K562 (cell line): ENCODE measurements at regions not wholly inside any gene's neighbourhood (a gene's known extent, or its start where the extent isn't known, plus 50 kb on each side); places are given as distances from the start of the nearest gene placed in this dataset.

Source experiments
- ATAC-seq: fragments of 200-7000 bp; cut with Tn5 transposase; 3 replicates; pipeline ENCODE4 v1.9.1; 2020; ENCODE audit warnings: moderate library complexity
- BruUV-seq: library from RNA; stranded (reverse); fragments of 400-500 nt; replicated peaks from 2 replicates; lab custom pipeline; 2021; lab: Mats Ljungman, UMichigan
- CTCF ChIA-PET: fragments of 300-600 bp; formaldehyde crosslinking; extraction: SDS; loops from one replicate; lab custom pipeline; 2021; ENCODE audit warnings: low intra/inter-chr PET ratio; lab: Yijun Ruan, JAX
- POLR2A ChIA-PET: fragments of 300-600, 350-650 bp; sonication (Branson Sonifier 250); formaldehyde crosslinking; extraction: SDS; loops from one replicate; lab custom pipeline; 2021; ENCODE audit warnings: antibody characterized with exemption, inconsistent platforms; lab: Yijun Ruan, JAX
- DNase-seq, 4 experiments: peaks; one replicate each; pipeline versions ENCODE4 v3.0.0 to v3.0.0-alpha.2; 2011 to 2018; ENCODE audit warnings: low spot score in 3 of 4, mixed read lengths in 3 of 4; ENCODE audit errors: extremely low read depth in 1 of 4
- FAIRE-seq: peaks from 2 replicates; lab custom pipeline; 2011; peaks lifted over from hg19 to GRCh38; lab: Jason Lieb, UNC
- H2AFZ ChIP-seq: 2 replicates; pipeline ENCODE4 v1.6.0; 2011; ENCODE audit warnings: low read depth, low read length, control low read depth, inconsistent platforms
- H3K27ac ChIP-seq: fragments of 200-600 bp; 3 replicates; pipeline ENCODE4 v1.8.0; 2011; ENCODE audit warnings: low read depth, mild to moderate bottlenecking, control low read depth, inconsistent platforms, low read length, moderate library complexity, mixed read lengths; ENCODE audit errors: extremely low read depth
- H3K27me3 ChIP-seq, 2 experiments: fragments of 300-600 bp in 1 of 2; 2 replicates in 1 of 2; 3 replicates in 1 of 2; pipeline versions ENCODE4 v1.6.0 to v1.8.0; 2011; ENCODE audit warnings: inconsistent platforms in 2 of 2, low read length in 2 of 2, mild to moderate bottlenecking in 1 of 2, mixed read lengths in 1 of 2, moderate library complexity in 1 of 2; ENCODE audit not compliant: control insufficient read depth in 2 of 2, insufficient read depth in 2 of 2
- H3K36me3 ChIP-seq: fragments of 300-600 bp; 3 replicates; pipeline ENCODE4 v1.8.0; 2011; ENCODE audit warnings: mild to moderate bottlenecking, low read length, inconsistent platforms; ENCODE audit not compliant: control insufficient read depth, insufficient read depth
- H3K4me1 ChIP-seq, 2 experiments: fragments of 200-600 bp in 1 of 2; replicated peaks in 1 of 2; 2 replicates in 1 of 2; 3 replicates in 1 of 2; pipeline versions ENCODE4 v1.5.1 to v1.8.0; 2011; ENCODE audit warnings: inconsistent platforms in 2 of 2, low read length in 2 of 2, mild to moderate bottlenecking in 1 of 2, mixed read lengths in 1 of 2, moderate library complexity in 1 of 2; ENCODE audit not compliant: control insufficient read depth in 2 of 2, insufficient read depth in 2 of 2
- H3K4me2 ChIP-seq: 2 replicates; pipeline ENCODE4 v1.6.1; 2011; ENCODE audit warnings: low read length, control low read depth, inconsistent platforms, mixed read lengths; ENCODE audit not compliant: insufficient read depth
- H3K4me3 ChIP-seq: fragments of 200-600 bp; sonication (generic), shearing (Covaris generic); 2 replicates; pipeline ENCODE4 v1.5.1; 2016; ENCODE audit warnings: control low read depth, inconsistent platforms
- H3K79me2 ChIP-seq: fragments of 200-600 bp; 3 replicates; pipeline ENCODE4 v1.8.0; 2011; ENCODE audit warnings: low read length, inconsistent platforms; ENCODE audit not compliant: control insufficient read depth, insufficient read depth
- H3K9ac ChIP-seq, 2 experiments: 2 replicates each; pipeline versions ENCODE4 v1.6.0 to v1.6.1; 2011; ENCODE audit warnings: low read depth in 2 of 2, low read length in 2 of 2, control low read depth in 1 of 2, inconsistent platforms in 1 of 2, mild to moderate bottlenecking in 1 of 2, mixed read lengths in 1 of 2; ENCODE audit not compliant: insufficient read depth in 1 of 2
- H3K9me1 ChIP-seq: one replicate; pipeline ENCODE4 v1.6.0; 2011; ENCODE audit warnings: inconsistent platforms, mild to moderate bottlenecking, low read length, moderate library complexity; ENCODE audit not compliant: control insufficient read depth, insufficient read depth
- H3K9me3 ChIP-seq: replicated peaks from 2 replicates; pipeline ENCODE4 v1.5.1; 2011; ENCODE audit warnings: low read depth, low read length, inconsistent platforms; ENCODE audit not compliant: control insufficient read depth, insufficient read depth
- H4K20me1 ChIP-seq: replicated peaks from 2 replicates; pipeline ENCODE4 v1.6.1; 2011; ENCODE audit warnings: low read length, inconsistent platforms, mixed read lengths; ENCODE audit not compliant: control insufficient read depth, insufficient read depth
- CBFA2T2 ChIP-seq: fragments of 450-650 bp; conservative IDR thresholded peaks from 2 replicates; pipeline ENCODE4 v1.6.1; 2017; ENCODE audit warnings: mild to moderate bottlenecking
- COPS2 ChIP-seq: fragments of 450-650 bp; conservative IDR thresholded peaks from 2 replicates; pipeline ENCODE4 v1.6.1; 2016; ENCODE audit warnings: mild to moderate bottlenecking, moderate library complexity
- ETV6 ChIP-seq, 3 experiments: fragments of 150-350 bp in 1 of 3; sonication (generic) in 1 of 3; formaldehyde crosslinking in 1 of 3; IDR thresholded peaks; 2 replicates each; pipeline versions ENCODE4 v1.6.1 to v1.8.0; 2014 to 2022; ENCODE audit warnings: borderline replicate concordance in 2 of 3, low read depth in 2 of 3, antibody characterized with exemption in 1 of 3, low read length in 1 of 3, mild to moderate bottlenecking in 1 of 3, missing genetic modification reagents in 1 of 3
- HDAC2 ChIP-seq: fragments of 450-650 bp; IDR thresholded peaks from 2 replicates; pipeline ENCODE4 v1.6.1; 2016; ENCODE audit warnings: mild to moderate bottlenecking
- NCOA2 ChIP-seq, 2 experiments: fragments of 450-650 bp; IDR thresholded peaks; 2 replicates each; pipeline ENCODE4 v1.6.1; 2018; ENCODE audit warnings: mild to moderate bottlenecking in 2 of 2, moderate library complexity in 1 of 2; ENCODE audit not compliant: partially characterized antibody in 2 of 2
- NR0B1 ChIP-seq: fragments of 450-650 bp; IDR thresholded peaks from one replicate; pipeline ENCODE4 v1.6.1; 2018; ENCODE audit warnings: mild to moderate bottlenecking, moderate library complexity; ENCODE audit not compliant: partially characterized antibody
- NR4A1 ChIP-seq, 2 experiments: fragments of 250-450 bp in 1 of 2; fragments of 450-650 bp in 1 of 2; sonication (Bioruptor Pico) in 1 of 2; IDR thresholded peaks; 2 replicates each; pipeline versions ENCODE4 v1.4.0 to v1.6.1; 2016 to 2020; ENCODE audit warnings: mild to moderate bottlenecking in 2 of 2, missing compliant biosample characterization in 1 of 2, missing genetic modification characterization in 1 of 2, moderate library complexity in 1 of 2
- SMC3 ChIP-seq: conservative IDR thresholded peaks from 2 replicates; pipeline ENCODE4 v1.6.1; 2011; ENCODE audit warnings: low read depth, low read length, improper control_type of control experiment; ENCODE audit not compliant: insufficient read depth
- SNIP1 ChIP-seq: fragments of 450-650 bp; IDR thresholded peaks from 2 replicates; pipeline ENCODE4 v1.7.1; 2017; ENCODE audit warnings: low read depth, mild to moderate bottlenecking
- SPI1 ChIP-seq: IDR thresholded peaks from 2 replicates; pipeline ENCODE4 v1.6.1; 2011; ENCODE audit warnings: low read depth, low read length, control low read depth, borderline replicate concordance
- TEAD2 ChIP-seq: fragments of 450-650 bp; IDR thresholded peaks from 2 replicates; pipeline ENCODE4 v1.6.1; 2016; ENCODE audit warnings: missing genetic modification characterization, control low read depth, missing compliant biosample characterization
- THRAP3 ChIP-seq: fragments of 450-650 bp; IDR thresholded peaks from 2 replicates; pipeline ENCODE4 v1.6.1; 2016; ENCODE audit warnings: mild to moderate bottlenecking, inconsistent platforms, borderline replicate concordance
- TSHZ1 ChIP-seq: fragments of 250-450 bp; sonication (Bioruptor Pico); IDR thresholded peaks from 2 replicates; pipeline ENCODE4 v1.4.0; 2020; ENCODE audit warnings: mild to moderate bottlenecking, moderate library complexity
- ZNF347 ChIP-seq: fragments of 450-650 bp; formaldehyde crosslinking; IDR thresholded peaks from 2 replicates; pipeline ENCODE4 v1.4.0; 2020; ENCODE audit warnings: low read depth, mild to moderate bottlenecking, moderate library complexity
- ZNF354B ChIP-seq: fragments of 250-450 bp; sonication (Bioruptor Pico); IDR thresholded peaks from 2 replicates; pipeline ENCODE4 v1.4.0; 2020
- ZNF785 ChIP-seq: fragments of 250-450 bp; sonication (Bioruptor Pico); IDR thresholded peaks from 2 replicates; pipeline ENCODE4 v1.4.0; 2020; ENCODE audit warnings: mild to moderate bottlenecking
- WGBS: fragments of 100-300 bp; shearing (Covaris generic); methylation state at CpG from one replicate; pipeline ENCODE4 v1.1.6; 2016; ENCODE audit warnings: low coverage, mixed read lengths; ENCODE audit not compliant: insufficient coverage; ENCODE audit errors: missing lambda C conversion rate; 5-methylcytosine and 5-hydroxymethylcytosine counted together
- in situ Hi-C: fragments of 300-500 bp; cut with MboI; formaldehyde crosslinking; loops from 4 replicates; pipeline ENCODE4 v1.15.0; 2018; ENCODE audit warnings: inconsistent platforms, mixed read lengths
- intact Hi-C: fragments of 100-400 bp; cut with micrococcal nuclease; formaldehyde crosslinking; loops from 2 replicates; pipeline ENCODE4 v1.14.2; 2022

DNA sequence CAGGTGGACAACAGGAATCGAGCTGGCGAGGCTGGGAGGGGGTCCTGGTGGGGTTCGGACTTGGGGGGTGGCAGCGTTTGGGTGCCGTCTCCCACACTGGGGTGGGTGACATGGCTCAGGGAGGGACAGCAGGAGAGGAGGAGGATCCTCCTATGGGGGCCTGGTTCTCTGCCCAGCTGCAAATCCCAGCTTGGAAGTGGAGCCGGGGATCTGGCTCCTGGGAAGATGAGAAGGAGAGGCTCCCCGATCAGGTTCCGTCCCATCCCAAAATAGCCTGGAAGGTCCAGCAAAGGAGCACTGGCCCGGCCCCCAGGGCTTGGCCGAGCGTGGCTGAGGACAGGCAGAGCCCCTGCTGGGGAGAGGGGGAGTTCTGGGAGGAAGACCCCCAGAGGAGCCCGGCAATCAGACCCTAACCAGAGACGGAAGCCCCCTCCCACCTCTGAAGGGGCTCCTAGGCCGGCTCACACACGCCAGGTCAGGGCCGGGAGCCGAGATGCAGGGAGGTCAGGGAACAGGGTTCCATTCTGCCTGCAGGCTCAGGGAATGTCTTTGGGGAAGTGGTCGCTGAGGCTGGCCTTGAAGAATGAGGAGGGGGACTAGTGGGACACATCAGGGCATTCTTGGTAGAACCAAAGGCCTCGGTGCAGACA, 143.7 kb downstream of the ENGASE start:
- Histone ChIP-seq H2AFZ (no peak overlapping the region), H3K9ac (no peak overlapping the region), H3K79me2 (no peaks in the 10 kb centered on the region), H3K36me3 (no peaks in the 10 kb centered on the region), H3K27me3 (peaks cover 8 to 77% of the 10 kb centered on the region in 2 experiments), H3K4me3 (no peak overlapping the region), H3K27ac (no peak overlapping the region), H3K4me2 (no peak overlapping the region), H4K20me1 (peaks cover 7% of the 10 kb centered on the region; the same call in 1 of the 2 replicates), H3K4me1 (peaks cover 0 to 7% of the 10 kb centered on the region in 2 experiments; a peak in 2 of 5 replicates), H3K9me3 (no peaks in the 10 kb centered on the region), H3K9me1 (no peaks in the 10 kb centered on the region)
- FAIRE-seq (no peak), DNase-seq (no peak), ATAC-seq (no peak)
- BruUV-seq = no TSS peak
- WGBS = 2% methylated on average over 11 of the region's 19 CpGs
- in situ Hi-C loops (no loop called here), intact Hi-C loops (no loop called here)
- ChIA-PET POLR2A (no interaction called here), CTCF (no interaction called here)
- TF ChIP-seq ZNF347 (CRISPR knock-in tag) = no peak
- no peak for TF ChIP-seq THRAP3
- no peak for TF ChIP-seq CBFA2T2
- TF ChIP-seq NR4A1 (CRISPR knock-in tag; IDR thresholded peaks at IDR 0.05) = no peak
- TF ChIP-seq NR4A1 (tag; IDR thresholded peaks at IDR 0.05) = no peak
- TF ChIP-seq ETV6 (IDR thresholded peaks at IDR 0.05; ENCODE audit: borderline replicate concordance in 1 of 2, low read depth in 2 of 2, low read length in 1 of 2) = no peak
- no peak for TF ChIP-seq ETV6 (CRISPR knock-in tag; IDR thresholded peaks at IDR 0.05; ENCODE audit: borderline replicate concordance)
- TF ChIP-seq HDAC2 = no peak
- no peak for TF ChIP-seq SNIP1
- TF ChIP-seq TEAD2 (tag) = no peak
- no peak for TF ChIP-seq SPI1
- no peak for TF ChIP-seq TSHZ1
- no peak for TF ChIP-seq ZNF354B (CRISPR knock-in tag)
- no peak for TF ChIP-seq NCOA2 (IDR thresholded peaks at IDR 0.05; ENCODE audit: partially characterized antibody in 2 of 2)
- TF ChIP-seq NR0B1 = no peak
- TF ChIP-seq COPS2 = no peak
- TF ChIP-seq ZNF785 (CRISPR knock-in tag) = no peak
- no peak for TF ChIP-seq SMC3
